K562 (cell line): ENCODE measurements at regions not wholly inside any gene's neighbourhood (a gene's known extent, or its start where the extent isn't known, plus 50 kb on each side); places are given as distances from the start of the nearest gene placed in this dataset.

Experiments used
- ATAC-seq: fragments of 200-7000 bp; cut with Tn5 transposase; 3 replicates; pipeline ENCODE4 v1.9.1; 2020; ENCODE audit warnings: moderate library complexity
- BruUV-seq: library from RNA; stranded (reverse); fragments of 400-500 nt; replicated peaks from 2 replicates; lab custom pipeline; 2021; lab: Mats Ljungman, UMichigan
- CTCF ChIA-PET: fragments of 300-600 bp; formaldehyde crosslinking; extraction: SDS; loops from one replicate; lab custom pipeline; 2021; ENCODE audit warnings: low intra/inter-chr PET ratio; lab: Yijun Ruan, JAX
- POLR2A ChIA-PET: fragments of 300-600, 350-650 bp; sonication (Branson Sonifier 250); formaldehyde crosslinking; extraction: SDS; loops from one replicate; lab custom pipeline; 2021; ENCODE audit warnings: antibody characterized with exemption, inconsistent platforms; lab: Yijun Ruan, JAX
- DNase-seq, 4 experiments: peaks; one replicate each; pipeline versions ENCODE4 v3.0.0 to v3.0.0-alpha.2; 2011 to 2018; ENCODE audit warnings: low spot score in 3 of 4, mixed read lengths in 3 of 4; ENCODE audit errors: extremely low read depth in 1 of 4
- FAIRE-seq: peaks from 2 replicates; lab custom pipeline; 2011; peaks lifted over from hg19 to GRCh38; lab: Jason Lieb, UNC
- H2AFZ ChIP-seq: 2 replicates; pipeline ENCODE4 v1.6.0; 2011; ENCODE audit warnings: low read depth, low read length, control low read depth, inconsistent platforms
- H3K27ac ChIP-seq: fragments of 200-600 bp; 3 replicates; pipeline ENCODE4 v1.8.0; 2011; ENCODE audit warnings: low read depth, mild to moderate bottlenecking, control low read depth, inconsistent platforms, low read length, moderate library complexity, mixed read lengths; ENCODE audit errors: extremely low read depth
- H3K27me3 ChIP-seq, 2 experiments: fragments of 300-600 bp in 1 of 2; 2 replicates in 1 of 2; 3 replicates in 1 of 2; pipeline versions ENCODE4 v1.6.0 to v1.8.0; 2011; ENCODE audit warnings: inconsistent platforms in 2 of 2, low read length in 2 of 2, mild to moderate bottlenecking in 1 of 2, mixed read lengths in 1 of 2, moderate library complexity in 1 of 2; ENCODE audit not compliant: control insufficient read depth in 2 of 2, insufficient read depth in 2 of 2
- H3K36me3 ChIP-seq: fragments of 300-600 bp; 3 replicates; pipeline ENCODE4 v1.8.0; 2011; ENCODE audit warnings: mild to moderate bottlenecking, low read length, inconsistent platforms; ENCODE audit not compliant: control insufficient read depth, insufficient read depth
- H3K4me1 ChIP-seq, 2 experiments: fragments of 200-600 bp in 1 of 2; replicated peaks in 1 of 2; 2 replicates in 1 of 2; 3 replicates in 1 of 2; pipeline versions ENCODE4 v1.5.1 to v1.8.0; 2011; ENCODE audit warnings: inconsistent platforms in 2 of 2, low read length in 2 of 2, mild to moderate bottlenecking in 1 of 2, mixed read lengths in 1 of 2, moderate library complexity in 1 of 2; ENCODE audit not compliant: control insufficient read depth in 2 of 2, insufficient read depth in 2 of 2
- H3K4me2 ChIP-seq: 2 replicates; pipeline ENCODE4 v1.6.1; 2011; ENCODE audit warnings: low read length, control low read depth, inconsistent platforms, mixed read lengths; ENCODE audit not compliant: insufficient read depth
- H3K4me3 ChIP-seq: fragments of 200-600 bp; sonication (generic), shearing (Covaris generic); 2 replicates; pipeline ENCODE4 v1.5.1; 2016; ENCODE audit warnings: control low read depth, inconsistent platforms
- H3K79me2 ChIP-seq: fragments of 200-600 bp; 3 replicates; pipeline ENCODE4 v1.8.0; 2011; ENCODE audit warnings: low read length, inconsistent platforms; ENCODE audit not compliant: control insufficient read depth, insufficient read depth
- H3K9ac ChIP-seq, 2 experiments: 2 replicates each; pipeline versions ENCODE4 v1.6.0 to v1.6.1; 2011; ENCODE audit warnings: low read depth in 2 of 2, low read length in 2 of 2, control low read depth in 1 of 2, inconsistent platforms in 1 of 2, mild to moderate bottlenecking in 1 of 2, mixed read lengths in 1 of 2; ENCODE audit not compliant: insufficient read depth in 1 of 2
- H3K9me1 ChIP-seq: one replicate; pipeline ENCODE4 v1.6.0; 2011; ENCODE audit warnings: inconsistent platforms, mild to moderate bottlenecking, low read length, moderate library complexity; ENCODE audit not compliant: control insufficient read depth, insufficient read depth
- H3K9me3 ChIP-seq: replicated peaks from 2 replicates; pipeline ENCODE4 v1.5.1; 2011; ENCODE audit warnings: low read depth, low read length, inconsistent platforms; ENCODE audit not compliant: control insufficient read depth, insufficient read depth
- H4K20me1 ChIP-seq: replicated peaks from 2 replicates; pipeline ENCODE4 v1.6.1; 2011; ENCODE audit warnings: low read length, inconsistent platforms, mixed read lengths; ENCODE audit not compliant: control insufficient read depth, insufficient read depth
- KLF13 ChIP-seq: fragments of 450-650 bp; IDR thresholded peaks from 2 replicates; pipeline ENCODE4 v1.6.1; 2016; ENCODE audit warnings: missing genetic modification characterization, low read depth, mild to moderate bottlenecking, missing compliant biosample characterization, moderate library complexity, borderline replicate concordance
- NFIX ChIP-seq: fragments of 250-450 bp; sonication (Bioruptor Pico); IDR thresholded peaks from 2 replicates; pipeline ENCODE4 v1.4.0; 2020; ENCODE audit warnings: low read depth, mild to moderate bottlenecking, moderate library complexity
- SMARCB1 ChIP-seq: IDR thresholded peaks from 2 replicates; pipeline ENCODE4 v1.6.1; 2011; ENCODE audit warnings: improper control_type of control experiment, low read depth; ENCODE audit not compliant: insufficient read length
- SREBF1 ChIP-seq: fragments of 150-350 bp; IDR thresholded peaks from 2 replicates; pipeline ENCODE4 v1.6.1; 2014; ENCODE audit warnings: antibody characterized with exemption, low read depth, low read length, borderline replicate concordance
- WGBS: fragments of 100-300 bp; shearing (Covaris generic); methylation state at CpG from one replicate; pipeline ENCODE4 v1.1.6; 2016; ENCODE audit warnings: low coverage, mixed read lengths; ENCODE audit not compliant: insufficient coverage; ENCODE audit errors: missing lambda C conversion rate; 5-methylcytosine and 5-hydroxymethylcytosine counted together
- in situ Hi-C: fragments of 300-500 bp; cut with MboI; formaldehyde crosslinking; loops from 4 replicates; pipeline ENCODE4 v1.15.0; 2018; ENCODE audit warnings: inconsistent platforms, mixed read lengths
- intact Hi-C: fragments of 100-400 bp; cut with micrococcal nuclease; formaldehyde crosslinking; loops from 2 replicates; pipeline ENCODE4 v1.14.2; 2022
- TF ChIP-seq, protein P1 (sequence below): fragments of 450-650 bp; IDR thresholded peaks from 2 replicates; pipeline ENCODE4 v1.6.1; 2014; ENCODE audit warnings: low read depth, mild to moderate bottlenecking, moderate library complexity, borderline replicate concordance
- TF ChIP-seq, protein P2 (sequence below), 2 experiments: fragments of 450-650 bp in 1 of 2; IDR thresholded peaks; 2 replicates each; pipeline ENCODE4 v1.6.1; 2011 to 2017; ENCODE audit warnings: low read depth in 2 of 2, antibody characterized with exemption in 1 of 2, borderline replicate concordance in 1 of 2, low read length in 1 of 2, mild to moderate bottlenecking in 1 of 2, mixed read lengths in 1 of 2; ENCODE audit not compliant: control insufficient read depth in 1 of 2
- TF ChIP-seq, protein P3 (sequence below): sonication (generic); formaldehyde crosslinking; IDR thresholded peaks from 2 replicates; pipeline ENCODE4 v1.8.0; 2023; ENCODE audit warnings: mild to moderate bottlenecking, missing genetic modification reagents

DNA sequence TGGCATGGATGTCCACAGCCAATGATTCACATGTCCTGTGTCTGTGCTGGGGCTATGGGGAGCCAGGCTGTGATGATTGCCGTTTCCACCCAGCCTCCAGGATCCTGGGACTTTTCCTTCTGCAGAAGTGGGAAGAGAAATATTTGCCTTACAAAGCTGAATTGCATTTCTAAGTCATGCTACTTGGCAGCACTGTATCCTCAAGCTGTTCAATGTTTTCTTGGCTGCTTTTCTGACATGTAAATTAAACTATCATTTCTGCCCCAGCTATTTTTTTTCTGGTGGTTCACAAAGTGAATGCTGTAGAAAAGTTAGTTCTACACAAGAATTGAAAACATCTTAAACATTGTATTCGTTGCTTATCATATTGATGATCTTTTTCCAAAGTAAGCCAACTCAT, 51.9 kb upstream of the TCERG1L start:
- no TSS peak for BruUV-seq
- Histone ChIP-seq H3K36me3 (no peaks in the 10 kb centered on the region), H3K27ac (no peak overlapping the region), H3K4me3 (no peak overlapping the region), H3K79me2 (no peaks in the 10 kb centered on the region), H4K20me1 (no peaks in the 10 kb centered on the region), H3K9me3 (no peaks in the 10 kb centered on the region), H2AFZ (no peak overlapping the region), H3K9me1 (no peaks in the 10 kb centered on the region), H3K27me3 (no peaks in the 10 kb centered on the region), H3K4me2 (no peak overlapping the region), H3K4me1 (no peaks in the 10 kb centered on the region), H3K9ac (no peak overlapping the region)
- ChIA-PET POLR2A (no interaction called here), CTCF (no interaction called here)
- in situ Hi-C loops (no loop called here), intact Hi-C loops (no loop called here)
- no peak for DNase-seq
- no peak for ATAC-seq
- WGBS: 0% methylated on average over 2 of the region's 2 CpGs
- no peak for FAIRE-seq
- no peak for TF ChIP-seq SMARCB1
- TF ChIP-seq, protein P1, sequence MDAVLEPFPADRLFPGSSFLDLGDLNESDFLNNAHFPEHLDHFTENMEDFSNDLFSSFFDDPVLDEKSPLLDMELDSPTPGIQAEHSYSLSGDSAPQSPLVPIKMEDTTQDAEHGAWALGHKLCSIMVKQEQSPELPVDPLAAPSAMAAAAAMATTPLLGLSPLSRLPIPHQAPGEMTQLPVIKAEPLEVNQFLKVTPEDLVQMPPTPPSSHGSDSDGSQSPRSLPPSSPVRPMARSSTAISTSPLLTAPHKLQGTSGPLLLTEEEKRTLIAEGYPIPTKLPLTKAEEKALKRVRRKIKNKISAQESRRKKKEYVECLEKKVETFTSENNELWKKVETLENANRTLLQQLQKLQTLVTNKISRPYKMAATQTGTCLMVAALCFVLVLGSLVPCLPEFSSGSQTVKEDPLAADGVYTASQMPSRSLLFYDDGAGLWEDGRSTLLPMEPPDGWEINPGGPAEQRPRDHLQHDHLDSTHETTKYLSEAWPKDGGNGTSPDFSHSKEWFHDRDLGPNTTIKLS: no peak
- TF ChIP-seq, protein P2, sequence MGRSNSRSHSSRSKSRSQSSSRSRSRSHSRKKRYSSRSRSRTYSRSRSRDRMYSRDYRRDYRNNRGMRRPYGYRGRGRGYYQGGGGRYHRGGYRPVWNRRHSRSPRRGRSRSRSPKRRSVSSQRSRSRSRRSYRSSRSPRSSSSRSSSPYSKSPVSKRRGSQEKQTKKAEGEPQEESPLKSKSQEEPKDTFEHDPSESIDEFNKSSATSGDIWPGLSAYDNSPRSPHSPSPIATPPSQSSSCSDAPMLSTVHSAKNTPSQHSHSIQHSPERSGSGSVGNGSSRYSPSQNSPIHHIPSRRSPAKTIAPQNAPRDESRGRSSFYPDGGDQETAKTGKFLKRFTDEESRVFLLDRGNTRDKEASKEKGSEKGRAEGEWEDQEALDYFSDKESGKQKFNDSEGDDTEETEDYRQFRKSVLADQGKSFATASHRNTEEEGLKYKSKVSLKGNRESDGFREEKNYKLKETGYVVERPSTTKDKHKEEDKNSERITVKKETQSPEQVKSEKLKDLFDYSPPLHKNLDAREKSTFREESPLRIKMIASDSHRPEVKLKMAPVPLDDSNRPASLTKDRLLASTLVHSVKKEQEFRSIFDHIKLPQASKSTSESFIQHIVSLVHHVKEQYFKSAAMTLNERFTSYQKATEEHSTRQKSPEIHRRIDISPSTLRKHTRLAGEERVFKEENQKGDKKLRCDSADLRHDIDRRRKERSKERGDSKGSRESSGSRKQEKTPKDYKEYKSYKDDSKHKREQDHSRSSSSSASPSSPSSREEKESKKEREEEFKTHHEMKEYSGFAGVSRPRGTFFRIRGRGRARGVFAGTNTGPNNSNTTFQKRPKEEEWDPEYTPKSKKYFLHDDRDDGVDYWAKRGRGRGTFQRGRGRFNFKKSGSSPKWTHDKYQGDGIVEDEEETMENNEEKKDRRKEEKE (IDR thresholded peaks at IDR 0.05; ENCODE audit: borderline replicate concordance in 1 of 2, control insufficient read depth in 1 of 2, low read depth in 2 of 2, low read length in 1 of 2): no peak
- TF ChIP-seq KLF13: no peak
- TF ChIP-seq, protein P3, sequence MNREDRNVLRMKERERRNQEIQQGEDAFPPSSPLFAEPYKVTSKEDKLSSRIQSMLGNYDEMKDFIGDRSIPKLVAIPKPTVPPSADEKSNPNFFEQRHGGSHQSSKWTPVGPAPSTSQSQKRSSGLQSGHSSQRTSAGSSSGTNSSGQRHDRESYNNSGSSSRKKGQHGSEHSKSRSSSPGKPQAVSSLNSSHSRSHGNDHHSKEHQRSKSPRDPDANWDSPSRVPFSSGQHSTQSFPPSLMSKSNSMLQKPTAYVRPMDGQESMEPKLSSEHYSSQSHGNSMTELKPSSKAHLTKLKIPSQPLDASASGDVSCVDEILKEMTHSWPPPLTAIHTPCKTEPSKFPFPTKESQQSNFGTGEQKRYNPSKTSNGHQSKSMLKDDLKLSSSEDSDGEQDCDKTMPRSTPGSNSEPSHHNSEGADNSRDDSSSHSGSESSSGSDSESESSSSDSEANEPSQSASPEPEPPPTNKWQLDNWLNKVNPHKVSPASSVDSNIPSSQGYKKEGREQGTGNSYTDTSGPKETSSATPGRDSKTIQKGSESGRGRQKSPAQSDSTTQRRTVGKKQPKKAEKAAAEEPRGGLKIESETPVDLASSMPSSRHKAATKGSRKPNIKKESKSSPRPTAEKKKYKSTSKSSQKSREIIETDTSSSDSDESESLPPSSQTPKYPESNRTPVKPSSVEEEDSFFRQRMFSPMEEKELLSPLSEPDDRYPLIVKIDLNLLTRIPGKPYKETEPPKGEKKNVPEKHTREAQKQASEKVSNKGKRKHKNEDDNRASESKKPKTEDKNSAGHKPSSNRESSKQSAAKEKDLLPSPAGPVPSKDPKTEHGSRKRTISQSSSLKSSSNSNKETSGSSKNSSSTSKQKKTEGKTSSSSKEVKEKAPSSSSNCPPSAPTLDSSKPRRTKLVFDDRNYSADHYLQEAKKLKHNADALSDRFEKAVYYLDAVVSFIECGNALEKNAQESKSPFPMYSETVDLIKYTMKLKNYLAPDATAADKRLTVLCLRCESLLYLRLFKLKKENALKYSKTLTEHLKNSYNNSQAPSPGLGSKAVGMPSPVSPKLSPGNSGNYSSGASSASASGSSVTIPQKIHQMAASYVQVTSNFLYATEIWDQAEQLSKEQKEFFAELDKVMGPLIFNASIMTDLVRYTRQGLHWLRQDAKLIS (CRISPR knock-in tag): no peak
- TF ChIP-seq SREBF1: no peak
- no peak for TF ChIP-seq NFIX (CRISPR knock-in tag)
